ENCODE measurements at regions not wholly inside any gene's neighbourhood (a gene's known extent, or its start where the extent isn't known, plus 50 kb on each side); places are given as distances from the start of the nearest gene placed in this dataset.

GRCh38 chrX:43581167-43581566, 74.9 kb upstream of the MAOA start:
- no peak for TF ChIP-seq CTCF (IDR thresholded peaks at IDR 0.05)
- no peak for DNase-seq
- H3K27ac Mint-ChIP-seq = no peak overlapping the region
- CTCF ChIA-PET = no interaction called here
- H3K4me1 Mint-ChIP-seq (ENCODE audit: low read depth) = no peaks in the 10 kb centered on the region
- H3K4me3 Mint-ChIP-seq = no peak overlapping the region
- POLR2A ChIA-PET = no interaction called here
- intact Hi-C loops (cut with micrococcal nuclease) = no loop called here
- peaks cover 1% of the 10 kb centered on the region for H3K27me3 Mint-ChIP-seq
- no peak for ATAC-seq
- H3K9me3 Mint-ChIP-seq = no peaks in the 10 kb centered on the region
- H3K36me3 Mint-ChIP-seq (ENCODE audit: low read depth) = no peaks in the 10 kb centered on the region

- DNase-seq (no peak), ATAC-seq (no peak)
- no peak overlapping the region for H3K27ac Mint-ChIP-seq
- peaks cover 1% of the 10 kb centered on the region for H3K27me3 Mint-ChIP-seq
- CTCF ChIA-PET = no interaction called here
- POLR2A ChIA-PET = no interaction called here
- TF ChIP-seq CTCF (IDR thresholded peaks at IDR 0.05) = no peak
- no peak overlapping the region for H3K4me3 Mint-ChIP-seq
- H3K36me3 Mint-ChIP-seq (ENCODE audit: low read depth) = no peaks in the 10 kb centered on the region
- H3K9me3 Mint-ChIP-seq = no peaks in the 10 kb centered on the region
- H3K4me1 Mint-ChIP-seq (ENCODE audit: low read depth) = no peaks in the 10 kb centered on the region
- intact Hi-C loops (cut with micrococcal nuclease) = no loop called here
Measured at GRCh38 chrX:43581888-43582539, 74.1 kb upstream of the MAOA start.

- Mint-ChIP-seq H3K4me3 (no peak overlapping the region), H3K9me3 (no peaks in the 10 kb centered on the region), H3K4me1 (ENCODE audit: low read depth) (no peaks in the 10 kb centered on the region), H3K27me3 (peaks cover 1% of the 10 kb centered on the region), H3K36me3 (ENCODE audit: low read depth) (no peaks in the 10 kb centered on the region), H3K27ac (no peak overlapping the region)
- intact Hi-C loops (cut with micrococcal nuclease) = no loop called here
- ChIA-PET POLR2A (no interaction called here), CTCF (no interaction called here)
- DNase-seq = no peak
- TF ChIP-seq CTCF (IDR thresholded peaks at IDR 0.05) = no peak
- ATAC-seq = no peak
Measured at GRCh38 chrX:43582540-43582913, 73.6 kb upstream of the MAOA start.

GRCh38 chrX:43585922-43586321, 70.2 kb upstream of the MAOA start:
- ATAC-seq (no peak), DNase-seq (no peak)
- intact Hi-C loops (cut with micrococcal nuclease) = no loop called here
- ChIA-PET CTCF (no interaction called here), POLR2A (interaction anchor here (0.5 to 0.9 kb wide), 2 partner anchors 9 to 845 kb away, joined by 3 to 5 read pairs; no protein-coding TSS in a partner anchor)
- Mint-ChIP-seq H3K27me3 (no peaks in the 10 kb centered on the region), H3K4me3 (no peak overlapping the region), H3K27ac (no peak overlapping the region), H3K4me1 (ENCODE audit: low read depth) (no peaks in the 10 kb centered on the region), H3K36me3 (ENCODE audit: low read depth) (no peaks in the 10 kb centered on the region), H3K9me3 (no peaks in the 10 kb centered on the region)
- TF ChIP-seq CTCF (IDR thresholded peaks at IDR 0.05) = no peak

GRCh38 chrX:43586830-43587229, 69.3 kb upstream of the MAOA start:
- ChIA-PET CTCF (no interaction called here), POLR2A (no interaction called here)
- no peak for ATAC-seq
- Mint-ChIP-seq H3K36me3 (ENCODE audit: low read depth) (no peaks in the 10 kb centered on the region), H3K27ac (no peak overlapping the region), H3K4me3 (no peak overlapping the region), H3K27me3 (no peaks in the 10 kb centered on the region), H3K9me3 (no peaks in the 10 kb centered on the region), H3K4me1 (ENCODE audit: low read depth) (no peaks in the 10 kb centered on the region)
- intact Hi-C loops (cut with micrococcal nuclease) = no loop called here
- DNase-seq = no peak
- no peak for TF ChIP-seq CTCF (IDR thresholded peaks at IDR 0.05)

All from activated CD8-positive, alpha-beta T cell treated with anti-CD3 and anti-CD28 coated beads for 36 hours (primary cell).